PC-3 (cell line): ENCODE measurements at regions not wholly inside any gene's neighbourhood (a gene's known extent, or its start where the extent isn't known, plus 50 kb on each side); places are given as distances from the start of the nearest gene placed in this dataset.

Experiments used
- ATAC-seq: fragments of 200-7000 bp; cut with Tn5 transposase; 2 replicates; pipeline ENCODE4 v1.9.1; 2020; ENCODE audit warnings: mild to moderate bottlenecking, moderate library complexity
- BruUV-seq: library from RNA; stranded (reverse); fragments of 400-500 nt; replicated peaks from 2 replicates; lab custom pipeline; 2021; lab: Mats Ljungman, UMichigan
- CTCF ChIA-PET: fragments of 300-600 bp; sonication (Branson Sonifier 250); formaldehyde crosslinking; loops from one replicate; lab custom pipeline; 2022; ENCODE audit warnings: antibody characterized with exemption; lab: Charles Lee
- POLR2A ChIA-PET: fragments of 300-600 bp; sonication (Branson Sonifier 250); formaldehyde crosslinking; loops from one replicate; lab custom pipeline; 2022; ENCODE audit warnings: antibody characterized with exemption; ENCODE audit not compliant: unreplicated experiment; lab: Charles Lee
- DNase-seq: peaks from one replicate; pipeline ENCODE4 v3.0.0-alpha.2; 2015
- H2AFZ ChIP-seq: fragments of 300-600 bp; sonication (generic); 2 replicates; pipeline ENCODE4 v1.6.0; 2016; ENCODE audit warnings: antibody characterized with exemption, low read length
- H3F3A ChIP-seq: fragments of 300-600 bp; sonication (generic); one replicate; pipeline ENCODE4 v1.6.0; 2017; ENCODE audit warnings: antibody characterized with exemption, low read length, control low read depth, mild to moderate bottlenecking; ENCODE audit not compliant: unreplicated experiment
- H3K27ac ChIP-seq: fragments of 300-600 bp; sonication (generic); 2 replicates; pipeline ENCODE4 v1.5.1; 2016; ENCODE audit warnings: mild to moderate bottlenecking, low read length
- H3K27me3 ChIP-seq: fragments of 300-600 bp; sonication (generic); 2 replicates; pipeline ENCODE4 v1.6.1; 2016; ENCODE audit warnings: low read length, mixed read lengths
- H3K36me3 ChIP-seq: fragments of 300-600 bp; sonication (generic); 2 replicates; pipeline ENCODE4 v1.6.1; 2016; ENCODE audit warnings: low read depth, mixed run types, low read length, mixed read lengths
- H3K4me1 ChIP-seq: fragments of 300-600 bp; sonication (generic); 2 replicates; pipeline ENCODE4 v1.5.1; 2016; ENCODE audit warnings: low read length; ENCODE audit not compliant: insufficient read depth
- H3K4me2 ChIP-seq: fragments of 300-600 bp; sonication (generic); 2 replicates; pipeline ENCODE4 v1.6.0; 2016; ENCODE audit warnings: low read length
- H3K4me3 ChIP-seq: fragments of 300-600 bp; sonication (generic); 2 replicates; pipeline ENCODE4 v1.5.1; 2016; ENCODE audit warnings: mild to moderate bottlenecking, low read length, mixed read lengths
- H3K79me2 ChIP-seq: fragments of 300-600 bp; sonication (generic); 2 replicates; pipeline ENCODE4 v1.6.1; 2017; ENCODE audit warnings: low read length, mixed read lengths
- H3K9ac ChIP-seq: fragments of 300-600 bp; sonication (generic); 2 replicates; pipeline ENCODE4 v1.6.0; 2016; ENCODE audit warnings: mild to moderate bottlenecking, low read length
- H3K9me2 ChIP-seq: fragments of 300-600 bp; sonication (generic); replicated peaks from 2 replicates; pipeline ENCODE4 v1.6.1; 2016; ENCODE audit warnings: mixed run types, low read length, mixed read lengths
- H3K9me3 ChIP-seq: fragments of 300-600 bp; sonication (generic); 2 replicates; pipeline ENCODE4 v1.6.1; 2016; ENCODE audit warnings: low read length, mixed read lengths
- H4K20me1 ChIP-seq: fragments of 300-600 bp; sonication (generic); 2 replicates; pipeline ENCODE4 v1.6.1; 2016; ENCODE audit warnings: low read length, mixed read lengths
- CTCF ChIP-seq: fragments of 300-600 bp; sonication (generic); conservative IDR thresholded peaks from 2 replicates; pipeline ENCODE4 v1.5.1; 2017; ENCODE audit warnings: antibody characterized with exemption, low read depth, mild to moderate bottlenecking, low read length
- EZH2 ChIP-seq: fragments of 300-600 bp; sonication (generic); IDR thresholded peaks from one replicate; pipeline ENCODE4 v1.6.1; 2017; ENCODE audit warnings: antibody characterized with exemption, mild to moderate bottlenecking, low read length; ENCODE audit not compliant: unreplicated experiment
- EZH2phosphoT487 ChIP-seq: fragments of 300-600 bp; sonication (generic); IDR thresholded peaks from 2 replicates; pipeline ENCODE4 v1.6.1; 2018; ENCODE audit warnings: mild to moderate bottlenecking, antibody characterized with exemption, low read length, borderline replicate concordance
- intact Hi-C: fragments of 100-400 bp; cut with micrococcal nuclease; formaldehyde crosslinking; loops from 2 replicates; pipeline ENCODE4 v1.9.0; 2023

DNA sequence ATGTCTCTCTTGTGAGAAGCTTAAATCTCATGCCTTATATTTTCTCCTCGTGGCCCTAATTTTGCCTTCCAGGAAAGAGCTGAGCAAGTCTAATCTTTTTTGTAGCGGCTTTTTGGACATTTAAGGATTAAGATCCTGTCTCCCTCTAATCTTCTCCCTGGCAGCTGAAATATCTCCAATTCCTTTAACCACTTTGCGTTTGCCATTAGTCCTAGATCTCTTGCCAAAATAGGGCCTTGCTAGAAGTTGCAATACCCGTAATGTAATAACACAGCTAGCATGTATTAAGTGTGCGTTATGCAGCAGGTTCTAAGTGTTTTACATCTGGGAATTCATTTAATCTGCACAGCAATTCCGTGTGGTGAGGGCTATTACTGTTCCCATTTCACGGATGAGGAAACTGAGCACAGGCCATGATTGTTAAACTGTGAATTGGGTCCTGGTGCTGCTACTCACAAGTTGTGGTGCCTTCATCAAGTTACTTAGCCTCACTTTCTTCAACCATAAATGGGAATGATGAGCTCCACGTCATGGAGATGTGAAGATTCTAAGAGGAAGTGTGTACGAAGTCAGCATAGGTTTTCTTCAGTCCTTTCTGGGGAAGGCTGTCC lies 198.9 kb upstream of the ASIC2 start:
- no peaks in the 10 kb centered on the region for H3K9me2 ChIP-seq
- no peaks in the 10 kb centered on the region for H3K4me1 ChIP-seq
- BruUV-seq, result no TSS peak
- POLR2A ChIA-PET, result no interaction called here
- CTCF ChIA-PET, result no interaction called here
- DNase-seq (no peak), ATAC-seq (no peak)
- H3K36me3 ChIP-seq, result no peaks in the 10 kb centered on the region
- no peaks in the 10 kb centered on the region for H3K9me3 ChIP-seq
- H3K4me3 ChIP-seq, result no peak overlapping the region
- no peak overlapping the region for H3K9ac ChIP-seq
- intact Hi-C loops, result no loop called here
- H3K79me2 ChIP-seq, result no peaks in the 10 kb centered on the region
- no peaks in the 10 kb centered on the region for H4K20me1 ChIP-seq
- no peak for TF ChIP-seq EZH2
- TF ChIP-seq EZH2phosphoT487, result no peak
- TF ChIP-seq CTCF, result no peak
- H3K27ac ChIP-seq, result no peak overlapping the region
- no peak overlapping the region for H2AFZ ChIP-seq
- peaks cover 13% of the 10 kb centered on the region for H3K27me3 ChIP-seq
- no peaks in the 10 kb centered on the region for H3F3A ChIP-seq
- no peak overlapping the region for H3K4me2 ChIP-seq

DNA sequence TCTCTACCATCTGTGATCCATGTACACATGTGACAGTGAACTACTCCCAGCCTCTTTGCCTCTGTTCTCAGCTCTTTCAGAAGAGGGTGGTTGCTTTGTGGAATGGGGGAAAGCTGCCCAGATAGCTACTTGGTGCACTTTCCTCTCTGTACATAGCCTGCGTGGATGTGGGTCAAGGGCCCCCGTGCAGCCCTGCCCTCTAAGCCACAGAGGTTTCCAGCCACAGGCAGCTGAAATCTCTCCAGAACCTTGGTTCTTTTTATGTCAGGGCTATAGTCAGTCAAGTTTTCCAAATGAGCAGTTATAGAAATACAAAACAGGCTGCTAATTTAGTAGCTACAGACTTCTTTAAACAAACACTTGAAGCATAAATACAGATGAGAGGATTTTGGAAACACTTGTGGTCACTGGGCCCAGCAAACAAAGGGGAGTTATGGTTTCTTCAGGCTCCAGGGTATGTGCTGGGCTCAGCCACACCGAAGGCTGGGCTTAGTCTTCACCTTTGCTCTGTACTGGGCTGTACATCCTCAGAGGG lies 199.7 kb upstream of the ASIC2 start:
- Histone ChIP-seq H3K36me3 (no peaks in the 10 kb centered on the region), H3K9me3 (no peaks in the 10 kb centered on the region), H3K27me3 (peaks cover 13% of the 10 kb centered on the region), H4K20me1 (no peaks in the 10 kb centered on the region), H3K4me1 (no peaks in the 10 kb centered on the region), H3K4me3 (no peak overlapping the region), H3K4me2 (no peak overlapping the region), H3F3A (no peaks in the 10 kb centered on the region), H3K79me2 (no peaks in the 10 kb centered on the region), H3K9me2 (no peaks in the 10 kb centered on the region), H2AFZ (no peak overlapping the region), H3K27ac (no peak overlapping the region), H3K9ac (no peak overlapping the region)
- POLR2A ChIA-PET, result no interaction called here
- TF ChIP-seq EZH2, result no peak
- TF ChIP-seq CTCF, result no peak
- TF ChIP-seq EZH2phosphoT487, result no peak
- ATAC-seq, result no peak
- CTCF ChIA-PET, result no interaction called here
- intact Hi-C loops, result no loop called here
- no TSS peak for BruUV-seq
- no peak for DNase-seq

- H3K79me2 ChIP-seq, result no peaks in the 10 kb centered on the region
- ChIA-PET CTCF (no interaction called here), POLR2A (no interaction called here)
- H3K36me3 ChIP-seq, result no peaks in the 10 kb centered on the region
- no peaks in the 10 kb centered on the region for H3K4me1 ChIP-seq
- DNase-seq, result no peak
- H3K4me3 ChIP-seq, result no peak overlapping the region
- H3K9me2 ChIP-seq, result no peaks in the 10 kb centered on the region
- intact Hi-C loops, result no loop called here
- no peak for ATAC-seq
- TF ChIP-seq CTCF (no peak), EZH2phosphoT487 (no peak), EZH2 (no peak)
- peaks cover 13% of the 10 kb centered on the region for H3K27me3 ChIP-seq
- no peak overlapping the region for H3K4me2 ChIP-seq
- H4K20me1 ChIP-seq, result no peaks in the 10 kb centered on the region
- no peak overlapping the region for H3K27ac ChIP-seq
- no peaks in the 10 kb centered on the region for H3F3A ChIP-seq
- no peaks in the 10 kb centered on the region for H3K9me3 ChIP-seq
- BruUV-seq, result no TSS peak
- no peak overlapping the region for H3K9ac ChIP-seq
- H2AFZ ChIP-seq, result no peak overlapping the region
These were observed 200.5 kb upstream of the ASIC2 start for GRCh38 chr17:33493566-33493965.
